GM12878 (cell line): ENCODE measurements at regions not wholly inside any gene's neighbourhood (a gene's known extent, or its start where the extent isn't known, plus 50 kb on each side); places are given as distances from the start of the nearest gene placed in this dataset.

Source experiments
- ATAC-seq: fragments of 200-7000 bp; cut with Tn5 transposase; 3 replicates; pipeline ENCODE4 v1.9.1; 2020; ENCODE audit warnings: mild to moderate bottlenecking, moderate library complexity
- BruUV-seq: library from RNA; stranded (reverse); fragments of 400-500 nt; replicated peaks from 2 replicates; lab custom pipeline; 2021; lab: Mats Ljungman, UMichigan
- CTCF ChIA-PET: fragments of 300-600 bp; sonication (Branson Sonifier 250); formaldehyde crosslinking; extraction: SDS; loops from one replicate; lab custom pipeline; 2021; ENCODE audit warnings: inconsistent platforms; lab: Yijun Ruan, JAX
- POLR2A ChIA-PET: fragments of 350-600 bp; formaldehyde crosslinking; extraction: SDS; loops from one replicate; lab custom pipeline; 2021; ENCODE audit warnings: inconsistent platforms; lab: Charles Lee
- RAD21 ChIA-PET: fragments of 300-600 bp; sonication (Branson Sonifier 250); formaldehyde crosslinking; loops from one replicate; lab custom pipeline; 2023; ENCODE audit warnings: antibody characterized with exemption; ENCODE audit not compliant: unreplicated experiment; lab: Charles Lee
- SMC1A ChIA-PET: fragments of 300-600 bp; sonication (Branson Sonifier 250); formaldehyde crosslinking; loops from one replicate; lab custom pipeline; 2023; ENCODE audit not compliant: unreplicated experiment, uncharacterized antibody; lab: Charles Lee
- DNase-seq: peaks from one replicate; pipeline ENCODE4 v3.0.0-alpha.2; 2011; ENCODE audit warnings: low read depth, low spot score
- FAIRE-seq: peaks from 3 replicates; lab custom pipeline; 2011; peaks lifted over from hg19 to GRCh38; lab: Jason Lieb, UNC
- H2AFZ ChIP-seq: 2 replicates; pipeline ENCODE4 v1.6.0; 2011; ENCODE audit warnings: low read depth, low read length, control low read depth; ENCODE audit not compliant: control insufficient read depth
- H3K27ac ChIP-seq: 2 replicates; pipeline ENCODE4 v1.5.1; 2011; ENCODE audit warnings: control low read depth; ENCODE audit not compliant: control insufficient read depth, insufficient read depth
- H3K27me3 ChIP-seq, 2 experiments: replicated peaks in 1 of 2; 2 replicates each; pipeline versions ENCODE4 v1.6.0 to v1.6.1; 2011; ENCODE audit warnings: low read length in 1 of 2; ENCODE audit not compliant: control insufficient read depth in 2 of 2, insufficient read depth in 2 of 2
- H3K36me3 ChIP-seq, 2 experiments: 2 replicates each; pipeline ENCODE4 v1.5.1; 2011; ENCODE audit warnings: low read length in 1 of 2; ENCODE audit not compliant: control insufficient read depth in 2 of 2, insufficient read depth in 2 of 2
- H3K4me1 ChIP-seq: 2 replicates; pipeline ENCODE4 v1.6.1; 2011; ENCODE audit warnings: mild to moderate bottlenecking, low read length, moderate library complexity, mixed read lengths; ENCODE audit not compliant: control insufficient read depth, insufficient read depth
- H3K4me2 ChIP-seq: 2 replicates; pipeline ENCODE4 v1.6.0; 2011; ENCODE audit warnings: control low read depth; ENCODE audit not compliant: control insufficient read depth, insufficient read depth
- H3K4me3 ChIP-seq: fragments of 200-600 bp; sonication (generic); 2 replicates; pipeline ENCODE4 v1.5.1; 2016
- H3K79me2 ChIP-seq: 2 replicates; pipeline ENCODE4 v1.6.0; 2011; ENCODE audit warnings: low read length; ENCODE audit not compliant: control insufficient read depth, insufficient read depth
- H3K9ac ChIP-seq: 2 replicates; pipeline ENCODE4 v1.8.0; 2011; ENCODE audit warnings: low read length, control low read depth, mixed read lengths; ENCODE audit not compliant: control insufficient read depth, insufficient read depth
- H3K9me3 ChIP-seq: replicated peaks from 3 replicates; pipeline ENCODE4 v1.5.1; 2011; ENCODE audit warnings: mild to moderate bottlenecking, low read length; ENCODE audit not compliant: control insufficient read depth, insufficient read depth
- H4K20me1 ChIP-seq: 2 replicates; pipeline ENCODE4 v1.6.0; 2011; ENCODE audit not compliant: control insufficient read depth, insufficient read depth
- BCL11A ChIP-seq: IDR thresholded peaks from 2 replicates; pipeline ENCODE4 v1.6.1; 2011; ENCODE audit warnings: low read depth, low read length
- E4F1 ChIP-seq: fragments of 450-650 bp; IDR thresholded peaks from 2 replicates; pipeline ENCODE4 v1.6.1; 2018; ENCODE audit warnings: borderline replicate concordance, mild to moderate bottlenecking; ENCODE audit not compliant: partially characterized antibody
- EGR1 ChIP-seq, 2 experiments: IDR thresholded peaks; 1 replicate in 1 of 2; 2 replicates in 1 of 2; pipeline ENCODE4 v1.6.1; 2011 to 2012; ENCODE audit warnings: low read depth in 2 of 2, low read length in 2 of 2, borderline replicate concordance in 1 of 2, mild to moderate bottlenecking in 1 of 2, moderate library complexity in 1 of 2
- FOXK2 ChIP-seq: fragments of 450-650 bp; IDR thresholded peaks from 2 replicates; pipeline ENCODE4 v1.6.1; 2017; ENCODE audit warnings: mild to moderate bottlenecking, moderate library complexity
- NR2F1 ChIP-seq: fragments of 450-650 bp; conservative IDR thresholded peaks from 2 replicates; pipeline ENCODE4 v1.6.1; 2017; ENCODE audit warnings: mild to moderate bottlenecking
- REST ChIP-seq: IDR thresholded peaks from 2 replicates; pipeline ENCODE4 v1.6.1; 2012; ENCODE audit warnings: mild to moderate bottlenecking, low read depth, low read length
- SMARCA5 ChIP-seq: fragments of 450-650 bp; IDR thresholded peaks from 2 replicates; pipeline ENCODE4 v1.6.1; 2017; ENCODE audit warnings: mild to moderate bottlenecking
- YY1 ChIP-seq: IDR thresholded peaks from 2 replicates; pipeline ENCODE4 v1.6.1; 2011; ENCODE audit warnings: low read depth, mild to moderate bottlenecking, low read length
- ZNF274 ChIP-seq: IDR thresholded peaks from one replicate; pipeline ENCODE4 v1.8.0; 2011; ENCODE audit not compliant: insufficient read length, insufficient read depth
- ZNF384 ChIP-seq: IDR thresholded peaks from 2 replicates; pipeline ENCODE4 v1.6.1; 2012; ENCODE audit warnings: low read depth, mild to moderate bottlenecking, low read length, improper control_type of control experiment, borderline replicate concordance
- ZNF592 ChIP-seq: fragments of 450-650 bp; IDR thresholded peaks from 2 replicates; pipeline ENCODE4 v1.6.1; 2017; ENCODE audit warnings: mild to moderate bottlenecking, moderate library complexity
- WGBS: methylation state at CpG from one replicate; pipeline ENCODE4 v1.1.6; 2016; ENCODE audit warnings: low lambda C conversion rate; ENCODE audit not compliant: insufficient replicate concordance, insufficient coverage; ENCODE audit errors: missing lambda C conversion rate; 5-methylcytosine and 5-hydroxymethylcytosine counted together
- in situ Hi-C: fragments of 300-500 bp; cut with MboI; formaldehyde crosslinking; loops from 9 replicates; pipeline ENCODE4 v1.14.3; 2018; ENCODE audit warnings: mixed read lengths
- intact Hi-C: fragments of 100-400 bp; cut with micrococcal nuclease; formaldehyde crosslinking; loops from one replicate; pipeline ENCODE4 v1.14.2; 2022; ENCODE audit not compliant: unreplicated experiment

GRCh38 chr18:78629426-78629825, 350.2 kb upstream of the SALL3 start (continued):
- TF ChIP-seq REST = no peak

- no peak overlapping the region for H3K4me2 ChIP-seq
- H3K27ac ChIP-seq = no peak overlapping the region
- no peak overlapping the region for H3K9ac ChIP-seq
- no peaks in the 10 kb centered on the region for H3K4me1 ChIP-seq
- WGBS = 65% methylated on average over 16 of the region's 17 CpGs
- no peaks in the 10 kb centered on the region for H3K36me3 ChIP-seq
- POLR2A ChIA-PET = no interaction called here
- no peaks in the 10 kb centered on the region for H4K20me1 ChIP-seq
- TF ChIP-seq E4F1 (no peak), YY1 (no peak), SMARCA5 (no peak), FOXK2 (no peak), ZNF274 (no peak), NR2F1 (no peak), ZNF592 (no peak), BCL11A (no peak), ZNF384 (no peak), EGR1 (IDR thresholded peaks at IDR 0.05; ENCODE audit: borderline replicate concordance in 1 of 2, low read depth in 2 of 2, low read length in 2 of 2) (no peak)
- TF ChIP-seq, all 136 proteins: peak for 0
- Histone ChIP-seq H3K27me3 (no peaks in the 10 kb centered on the region), H3K79me2 (no peaks in the 10 kb centered on the region), H3K4me3 (no peak overlapping the region), H2AFZ (no peak overlapping the region), H3K9me3 (peaks cover 2% of the 10 kb centered on the region; the same call in 1 of the 3 replicates)
- CTCF ChIA-PET = no interaction called here
- SMC1A ChIA-PET = no interaction called here
- in situ Hi-C loops (no loop called here), intact Hi-C loops (no loop called here)
- RAD21 ChIA-PET = no interaction called here
- ATAC-seq (no peak), DNase-seq (no peak), FAIRE-seq (no peak)
- BruUV-seq = no TSS peak
These were observed 349.3 kb upstream of the SALL3 start for GRCh38 chr18:78630356-78630755.
